ENCODE measurements at regions not wholly inside any gene's neighbourhood (a gene's known extent, or its start where the extent isn't known, plus 50 kb on each side); places are given as distances from the start of the nearest gene placed in this dataset.

- peak; percentile 60 to 79 for DNase-seq (ENCODE audit: low read depth in 1 of 2, low spot score in 1 of 2)
- TF ChIP-seq, protein P1, sequence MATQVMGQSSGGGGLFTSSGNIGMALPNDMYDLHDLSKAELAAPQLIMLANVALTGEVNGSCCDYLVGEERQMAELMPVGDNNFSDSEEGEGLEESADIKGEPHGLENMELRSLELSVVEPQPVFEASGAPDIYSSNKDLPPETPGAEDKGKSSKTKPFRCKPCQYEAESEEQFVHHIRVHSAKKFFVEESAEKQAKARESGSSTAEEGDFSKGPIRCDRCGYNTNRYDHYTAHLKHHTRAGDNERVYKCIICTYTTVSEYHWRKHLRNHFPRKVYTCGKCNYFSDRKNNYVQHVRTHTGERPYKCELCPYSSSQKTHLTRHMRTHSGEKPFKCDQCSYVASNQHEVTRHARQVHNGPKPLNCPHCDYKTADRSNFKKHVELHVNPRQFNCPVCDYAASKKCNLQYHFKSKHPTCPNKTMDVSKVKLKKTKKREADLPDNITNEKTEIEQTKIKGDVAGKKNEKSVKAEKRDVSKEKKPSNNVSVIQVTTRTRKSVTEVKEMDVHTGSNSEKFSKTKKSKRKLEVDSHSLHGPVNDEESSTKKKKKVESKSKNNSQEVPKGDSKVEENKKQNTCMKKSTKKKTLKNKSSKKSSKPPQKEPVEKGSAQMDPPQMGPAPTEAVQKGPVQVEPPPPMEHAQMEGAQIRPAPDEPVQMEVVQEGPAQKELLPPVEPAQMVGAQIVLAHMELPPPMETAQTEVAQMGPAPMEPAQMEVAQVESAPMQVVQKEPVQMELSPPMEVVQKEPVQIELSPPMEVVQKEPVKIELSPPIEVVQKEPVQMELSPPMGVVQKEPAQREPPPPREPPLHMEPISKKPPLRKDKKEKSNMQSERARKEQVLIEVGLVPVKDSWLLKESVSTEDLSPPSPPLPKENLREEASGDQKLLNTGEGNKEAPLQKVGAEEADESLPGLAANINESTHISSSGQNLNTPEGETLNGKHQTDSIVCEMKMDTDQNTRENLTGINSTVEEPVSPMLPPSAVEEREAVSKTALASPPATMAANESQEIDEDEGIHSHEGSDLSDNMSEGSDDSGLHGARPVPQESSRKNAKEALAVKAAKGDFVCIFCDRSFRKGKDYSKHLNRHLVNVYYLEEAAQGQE (IDR thresholded peaks at IDR 0.05; ENCODE audit: insufficient replicate concordance, low read depth), result no peak
- TF ChIP-seq CTCF (IDR thresholded peaks at IDR 0.05; ENCODE audit: insufficient read depth, low read length) (peak; percentile 28), POLR2AphosphoS5 (IDR thresholded peaks at IDR 0.05; ENCODE audit: low read depth) (no peak), SPI1 (IDR thresholded peaks at IDR 0.05; ENCODE audit: borderline replicate concordance, low read depth) (peak; percentile 59; the same call in 1 of the 2 replicates), GABPA (IDR thresholded peaks at IDR 0.05; ENCODE audit: low read depth) (no peak)
- H3K27me3 ChIP-seq (ENCODE audit: insufficient read depth, poor library complexity, severe bottlenecking), result no peaks in the 10 kb centered on the region
- peak overlapping the region; percentile 68 for H3K27ac ChIP-seq (replicated peaks)
- H3K4me3 ChIP-seq (replicated peaks; ENCODE audit: insufficient read depth, low read length), result no peak overlapping the region
Measured at GRCh38 chr2:177332026-177332991, 60.3 kb upstream of the AGPS start.

GRCh38 chr2:177332992-177333388, 59.6 kb upstream of the AGPS start:
- Histone ChIP-seq H3K27ac (replicated peaks) (peak overlapping the region; percentile 68), H3K27me3 (ENCODE audit: insufficient read depth, poor library complexity, severe bottlenecking) (no peaks in the 10 kb centered on the region), H3K4me3 (replicated peaks; ENCODE audit: insufficient read depth, low read length) (no peak overlapping the region)
- TF ChIP-seq SPI1 (IDR thresholded peaks at IDR 0.05; ENCODE audit: borderline replicate concordance, low read depth) (no peak), GABPA (IDR thresholded peaks at IDR 0.05; ENCODE audit: low read depth) (no peak), POLR2AphosphoS5 (IDR thresholded peaks at IDR 0.05; ENCODE audit: low read depth) (no peak), CTCF (IDR thresholded peaks at IDR 0.05; ENCODE audit: insufficient read depth, low read length) (no peak)
- TF ChIP-seq, protein P1 (IDR thresholded peaks at IDR 0.05; ENCODE audit: insufficient replicate concordance, low read depth), result no peak
- DNase-seq (ENCODE audit: low read depth in 1 of 2, low spot score in 1 of 2), result no peak

DNA sequence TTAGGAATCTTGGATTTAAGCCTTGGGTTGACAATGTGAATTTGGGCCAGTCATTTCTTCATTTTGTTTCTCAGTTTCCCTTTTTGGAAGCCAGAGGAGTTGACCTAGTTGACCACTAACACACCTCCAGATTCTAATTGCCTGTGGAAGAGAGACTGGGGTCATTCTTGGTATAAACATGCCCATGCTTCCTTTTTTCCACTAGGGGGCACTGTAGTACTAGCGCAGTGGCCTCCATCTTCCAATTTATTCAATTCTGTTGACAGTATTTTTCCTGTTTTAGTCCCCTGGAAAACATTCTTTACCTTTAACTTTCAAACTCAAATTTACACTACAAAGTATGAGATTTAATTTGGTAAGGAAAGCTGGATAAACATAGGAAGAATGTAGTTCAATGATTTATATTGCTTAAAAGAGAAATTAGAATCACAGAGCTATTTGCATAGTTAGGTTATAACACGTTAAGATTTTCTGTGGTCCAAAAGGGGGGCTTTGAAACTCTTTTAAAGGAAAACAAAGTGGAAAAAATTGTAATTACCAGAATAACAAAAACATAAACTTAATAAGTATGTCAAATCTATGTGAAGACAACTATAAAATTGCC, 57.5 kb upstream of the AGPS start:
- no peak overlapping the region for H3K27ac ChIP-seq (replicated peaks)
- peak; percentile 86 for TF ChIP-seq CTCF (IDR thresholded peaks at IDR 0.05; ENCODE audit: insufficient read depth, low read length)
- TF ChIP-seq, protein P1 (IDR thresholded peaks at IDR 0.05; ENCODE audit: insufficient replicate concordance, low read depth), result no peak
- TF ChIP-seq SPI1 (IDR thresholded peaks at IDR 0.05; ENCODE audit: borderline replicate concordance, low read depth), result no peak
- peak; percentile 39 to 47 for DNase-seq (ENCODE audit: low read depth in 1 of 2, low spot score in 1 of 2)

More for the DNA sequence above, 57.5 kb upstream of the AGPS start:
- Histone ChIP-seq H3K4me3 (replicated peaks; ENCODE audit: insufficient read depth, low read length) (no peak overlapping the region), H3K27me3 (ENCODE audit: insufficient read depth, poor library complexity, severe bottlenecking) (no peaks in the 10 kb centered on the region)

Measured in HL-60 (cell line).